Tibial artery (tissue), 4 donors: ENCODE measurements at regions not wholly inside any gene's neighbourhood (a gene's known extent, or its start where the extent isn't known, plus 50 kb on each side); places are given as distances from the start of the nearest gene placed in this dataset.
"Not testable (repeated sequence)": the region's sequence is repeated elsewhere in the genome, so short reads cannot be mapped to it uniquely, and the experiment has no call there.

Experiments used
- DNase-seq, 2 donors: peaks; one replicate each; pipeline ENCODE4 v3.0.0-alpha.2; 2019
- H3K27ac ChIP-seq, 2 donors: fragments of 200-600 bp; sonication (generic) in 1 of 2; 1 replicate in 1 of 2; 2 replicates in 1 of 2; pipeline ENCODE4 v1.5.1; 2018 to 2019; ENCODE audit warnings: mild to moderate bottlenecking in 1 of 2
- H3K27me3 ChIP-seq, 2 donors: fragments of 200-600 bp; sonication (generic) in 1 of 2; one replicate each; pipeline versions ENCODE4 v1.5.1 to v1.6.0; 2016 to 2019
- H3K36me3 ChIP-seq, 3 donors: fragments of 200-600 bp; sonication (generic) in 2 of 3; one replicate each; pipeline ENCODE4 v1.5.1; 2016 to 2019; ENCODE audit warnings: mild to moderate bottlenecking in 2 of 3
- H3K4me1 ChIP-seq, 4 donors: fragments of 200-600 bp; sonication (generic) in 2 of 4; 1 replicate in 3 of 4; 2 replicates in 1 of 4; pipeline ENCODE4 v1.5.1; 2016 to 2019
- H3K4me3 ChIP-seq, 2 donors: fragments of 200-600 bp; sonication (generic) in 1 of 2; 1 replicate in 1 of 2; 2 replicates in 1 of 2; pipeline ENCODE4 v1.5.1; 2018 to 2019; ENCODE audit warnings: mild to moderate bottlenecking in 2 of 2
- H3K9me3 ChIP-seq, 3 donors: fragments of 200-600 bp; sonication (generic) in 1 of 3; one replicate each; pipeline ENCODE4 v1.5.1; 2016 to 2019
- intact Hi-C: fragments of 100-400 bp; cut with DNase I; formaldehyde crosslinking; loops from one replicate; pipeline ENCODE4 v1.15.0; 2023; ENCODE audit warnings: low total_unique reads
- TF ChIP-seq, protein P1 (sequence below), 2 experiments: fragments of 200-600 bp in 1 of 2; fragments of 450-650 bp in 1 of 2; IDR thresholded peaks; one replicate each; pipeline ENCODE4 v1.5.1; 2017 to 2019; ENCODE audit warnings: antibody characterized with exemption in 2 of 2, mild to moderate bottlenecking in 1 of 2, moderate library complexity in 1 of 2

DNA sequence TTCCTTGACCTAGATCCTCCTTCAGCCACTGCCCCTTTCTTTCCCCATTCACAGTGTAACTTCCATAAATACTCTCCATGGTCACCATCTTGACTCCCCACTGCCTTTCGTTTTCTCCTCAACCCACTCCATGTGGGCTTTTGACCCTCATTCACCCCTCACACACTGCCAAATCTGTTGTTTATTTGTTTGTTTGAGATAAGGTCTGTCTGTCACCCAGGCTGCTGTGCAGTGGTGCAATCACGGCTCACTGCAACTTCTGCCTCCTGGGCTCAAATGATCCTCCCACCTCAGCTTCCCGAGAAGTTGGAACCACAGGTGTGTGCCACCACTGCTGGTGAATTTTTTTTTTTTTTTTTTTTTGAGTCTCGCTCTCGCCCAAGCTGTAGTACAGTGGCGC, 162.9 kb downstream of the FGF1 start:
- no peak for DNase-seq
- no peaks in the 10 kb centered on the region for H3K36me3 ChIP-seq
- H3K4me1 ChIP-seq: no peaks in the 10 kb centered on the region
- no peaks in the 10 kb centered on the region for H3K27me3 ChIP-seq
- no peak overlapping the region for H3K27ac ChIP-seq
- intact Hi-C loops: no loop called here
- H3K4me3 ChIP-seq: no peak overlapping the region
- TF ChIP-seq, protein P1, sequence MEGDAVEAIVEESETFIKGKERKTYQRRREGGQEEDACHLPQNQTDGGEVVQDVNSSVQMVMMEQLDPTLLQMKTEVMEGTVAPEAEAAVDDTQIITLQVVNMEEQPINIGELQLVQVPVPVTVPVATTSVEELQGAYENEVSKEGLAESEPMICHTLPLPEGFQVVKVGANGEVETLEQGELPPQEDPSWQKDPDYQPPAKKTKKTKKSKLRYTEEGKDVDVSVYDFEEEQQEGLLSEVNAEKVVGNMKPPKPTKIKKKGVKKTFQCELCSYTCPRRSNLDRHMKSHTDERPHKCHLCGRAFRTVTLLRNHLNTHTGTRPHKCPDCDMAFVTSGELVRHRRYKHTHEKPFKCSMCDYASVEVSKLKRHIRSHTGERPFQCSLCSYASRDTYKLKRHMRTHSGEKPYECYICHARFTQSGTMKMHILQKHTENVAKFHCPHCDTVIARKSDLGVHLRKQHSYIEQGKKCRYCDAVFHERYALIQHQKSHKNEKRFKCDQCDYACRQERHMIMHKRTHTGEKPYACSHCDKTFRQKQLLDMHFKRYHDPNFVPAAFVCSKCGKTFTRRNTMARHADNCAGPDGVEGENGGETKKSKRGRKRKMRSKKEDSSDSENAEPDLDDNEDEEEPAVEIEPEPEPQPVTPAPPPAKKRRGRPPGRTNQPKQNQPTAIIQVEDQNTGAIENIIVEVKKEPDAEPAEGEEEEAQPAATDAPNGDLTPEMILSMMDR (IDR thresholded peaks at IDR 0.05): no peak
- no peaks in the 10 kb centered on the region for H3K9me3 ChIP-seq

DNA sequence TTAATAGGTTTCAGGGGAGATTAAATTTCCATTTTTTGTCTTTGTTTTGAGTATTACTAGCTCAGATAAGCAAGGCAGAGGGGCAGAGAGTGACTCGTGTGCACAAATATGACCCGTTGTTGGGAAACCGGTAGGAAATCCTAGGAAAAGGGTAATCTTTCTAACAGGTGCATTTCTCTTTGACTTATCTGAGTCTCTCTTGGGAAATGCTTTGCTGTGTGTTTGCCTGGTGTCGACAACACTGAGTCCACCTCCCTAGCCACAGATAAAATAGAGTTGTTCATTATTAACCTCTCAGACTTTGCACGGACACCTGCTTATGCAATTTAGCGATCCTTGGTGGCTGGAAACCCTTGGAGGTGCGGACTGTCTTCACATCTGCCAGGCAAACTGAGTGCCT, 164.2 kb downstream of the FGF1 start:
- Histone ChIP-seq H3K9me3 (peaks cover 0 to 9% (median 7%) of the 10 kb centered on the region in 3 donors), H3K27me3 (no peaks in the 10 kb centered on the region), H3K4me3 (no peak overlapping the region), H3K36me3 (no peaks in the 10 kb centered on the region), H3K27ac (no peak overlapping the region), H3K4me1 (no peaks in the 10 kb centered on the region)
- DNase-seq: no peak
- intact Hi-C loops: no loop called here
- TF ChIP-seq, protein P1 (IDR thresholded peaks at IDR 0.05): no peak

DNA sequence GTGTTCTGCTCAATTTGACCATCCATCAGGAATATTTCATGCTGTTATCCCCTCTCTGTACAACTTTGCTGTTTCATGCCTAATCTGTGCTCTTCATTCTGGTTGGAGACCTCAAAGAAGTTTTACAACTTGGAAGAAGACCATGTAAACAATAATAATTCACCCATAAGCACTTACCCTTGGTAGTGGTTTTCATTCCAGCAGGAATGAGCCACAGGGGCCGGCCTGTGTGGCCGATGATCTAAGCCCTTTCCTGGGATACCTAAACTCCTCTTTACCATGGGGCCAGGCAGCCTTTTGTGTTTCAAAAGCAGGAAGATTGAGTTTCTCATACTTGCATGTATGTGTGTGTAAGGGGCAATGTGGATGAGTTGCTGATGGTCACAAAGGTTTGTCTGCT, 165.0 kb downstream of the FGF1 start:
- H3K4me1 ChIP-seq: no peaks in the 10 kb centered on the region
- DNase-seq: no peak
- intact Hi-C loops: no loop called here
- TF ChIP-seq, protein P1 (IDR thresholded peaks at IDR 0.05): no peak
- H3K9me3 ChIP-seq: peaks cover 0 to 11% (median 7%) of the 10 kb centered on the region in 3 donors
- no peaks in the 10 kb centered on the region for H3K27me3 ChIP-seq
- H3K36me3 ChIP-seq: peaks cover 0 to 3% (median 0%) of the 10 kb centered on the region in 3 donors
- H3K4me3 ChIP-seq: no peak overlapping the region
- no peak overlapping the region for H3K27ac ChIP-seq

DNA sequence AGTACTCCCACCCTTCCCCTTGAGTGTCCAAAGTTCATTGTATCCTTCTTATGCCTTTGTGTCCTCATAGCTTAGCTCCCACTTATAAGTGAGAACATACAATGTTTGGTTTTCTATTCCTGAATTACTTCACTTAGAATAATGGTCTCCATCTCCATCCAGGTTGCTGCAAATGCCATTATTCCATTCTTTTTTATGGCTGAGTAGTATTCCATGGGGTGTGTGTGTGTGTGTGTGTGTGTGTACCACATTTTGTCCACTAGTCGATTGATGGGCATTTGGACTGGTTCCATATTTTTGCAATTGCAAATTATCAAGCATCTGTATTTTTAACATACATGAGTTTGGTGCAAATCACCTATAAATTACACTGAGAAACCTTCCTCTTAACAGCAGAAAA, 166.0 kb downstream of the FGF1 start:
- H3K27me3 ChIP-seq, H3K27ac ChIP-seq, H3K36me3 ChIP-seq, H3K4me3 ChIP-seq, intact Hi-C loops, DNase-seq, H3K4me1 ChIP-seq: not testable (repeated sequence)
- H3K9me3 ChIP-seq: peaks cover 0 to 11% (median 7%) of the 10 kb centered on the region in 3 donors

DNA sequence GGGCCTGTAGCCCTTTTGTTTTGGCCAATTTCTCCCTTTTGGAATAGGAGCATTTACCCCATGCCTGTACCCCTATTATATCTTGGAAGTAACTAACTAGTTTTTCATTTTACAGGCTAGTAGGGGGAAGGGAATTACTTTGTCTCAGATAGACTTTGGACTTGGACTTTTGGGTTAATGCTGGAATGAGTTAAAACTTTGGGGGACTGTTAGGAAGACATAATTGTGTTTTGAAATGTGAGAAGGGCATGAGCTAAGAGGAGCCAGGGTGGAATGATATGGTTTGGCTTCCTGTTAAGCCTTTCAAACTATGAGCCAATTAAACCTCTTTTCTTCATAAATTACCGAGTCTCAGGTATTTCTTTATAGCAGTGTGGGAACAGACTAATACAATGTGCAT, 168.1 kb downstream of the FGF1 start:
- Histone ChIP-seq H3K4me3 (no peak overlapping the region), H3K27ac (no peak overlapping the region), H3K4me1 (peaks cover 0 to 1% (median 0%) of the 10 kb centered on the region in 4 donors), H3K36me3 (peaks cover 0 to 4% (median 0%) of the 10 kb centered on the region in 3 donors), H3K9me3 (peaks cover 0 to 11% (median 7%) of the 10 kb centered on the region in 3 donors), H3K27me3 (no peaks in the 10 kb centered on the region)
- no peak for DNase-seq
- TF ChIP-seq, protein P1 (IDR thresholded peaks at IDR 0.05): no peak
- intact Hi-C loops: no loop called here

DNA sequence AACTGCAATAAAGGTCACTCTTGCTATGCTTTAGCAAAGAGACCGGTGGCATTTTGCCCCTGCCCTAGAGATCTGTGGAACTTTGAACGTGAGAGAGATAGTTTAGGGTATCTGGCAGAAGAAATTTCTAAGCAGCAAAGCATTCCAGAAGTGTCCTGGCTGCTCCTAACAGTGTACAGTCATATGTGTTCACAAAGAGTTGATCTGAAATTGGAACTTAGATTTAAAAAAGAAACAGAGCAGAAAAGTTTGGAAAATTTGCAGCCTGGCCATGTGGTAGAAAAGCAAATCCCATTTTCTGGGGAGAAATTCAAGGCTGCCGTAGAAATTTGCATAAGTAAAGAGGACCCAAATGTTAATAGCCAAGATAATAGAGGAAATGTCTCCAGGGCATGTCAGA, 169.2 kb downstream of the FGF1 start:
- intact Hi-C loops: no loop called here
- TF ChIP-seq, protein P1 (IDR thresholded peaks at IDR 0.05): no peak
- no peak for DNase-seq
- Histone ChIP-seq H3K4me1 (peaks cover 0 to 10% (median 2%) of the 10 kb centered on the region in 4 donors), H3K36me3 (peaks cover 0 to 4% (median 0%) of the 10 kb centered on the region in 3 donors), H3K27me3 (no peaks in the 10 kb centered on the region), H3K4me3 (no peak overlapping the region), H3K9me3 (peaks cover 0 to 11% (median 7%) of the 10 kb centered on the region in 3 donors), H3K27ac (no peak overlapping the region)
